ENCODE measurements at regions not wholly inside any gene's neighbourhood (a gene's known extent, or its start where the extent isn't known, plus 50 kb on each side); places are given as distances from the start of the nearest gene placed in this dataset.

DNA sequence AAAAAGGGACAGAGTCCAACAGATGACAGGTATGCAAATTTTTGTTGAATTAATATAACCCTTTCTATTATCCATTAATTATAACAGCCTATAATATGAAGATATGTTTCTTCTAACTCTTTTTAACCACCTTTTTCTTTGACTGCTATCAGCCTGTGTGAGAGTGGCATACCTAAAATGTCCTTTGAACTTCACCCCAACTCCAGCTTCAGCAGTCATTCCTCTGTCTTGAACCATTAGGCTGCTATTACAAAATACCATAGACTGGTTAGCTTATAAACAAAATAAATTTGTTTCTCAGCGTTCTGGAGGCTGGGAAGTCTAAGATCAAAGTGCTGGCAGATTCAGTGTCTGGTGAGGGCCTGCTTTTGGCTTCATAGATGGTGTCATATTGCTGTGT, 564.6 kb upstream of the FAT3 start:
- DNase-seq (ENCODE audit: low read depth, low spot score), result no peak

DNA sequence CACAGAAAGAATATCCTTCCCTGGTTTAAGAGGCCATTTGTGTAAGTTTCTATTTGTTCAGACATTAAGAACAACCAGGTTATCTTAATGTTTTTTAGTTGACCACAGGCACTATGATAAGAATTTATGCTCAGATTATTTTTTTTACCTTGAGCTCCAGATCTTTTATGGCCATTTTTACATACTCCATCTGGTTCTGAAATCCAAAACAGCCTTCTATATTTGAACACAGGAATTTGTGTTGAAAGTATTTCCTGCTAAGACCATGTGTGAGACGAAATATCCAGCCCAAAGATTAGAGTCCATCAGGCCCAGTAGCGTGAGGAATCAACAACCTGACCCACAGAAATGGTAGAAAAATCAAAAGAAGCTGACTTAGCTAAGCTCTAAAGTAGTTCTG, 569.9 kb upstream of the FAT3 start:
- DNase-seq (ENCODE audit: low read depth, low spot score), result no peak

DNA sequence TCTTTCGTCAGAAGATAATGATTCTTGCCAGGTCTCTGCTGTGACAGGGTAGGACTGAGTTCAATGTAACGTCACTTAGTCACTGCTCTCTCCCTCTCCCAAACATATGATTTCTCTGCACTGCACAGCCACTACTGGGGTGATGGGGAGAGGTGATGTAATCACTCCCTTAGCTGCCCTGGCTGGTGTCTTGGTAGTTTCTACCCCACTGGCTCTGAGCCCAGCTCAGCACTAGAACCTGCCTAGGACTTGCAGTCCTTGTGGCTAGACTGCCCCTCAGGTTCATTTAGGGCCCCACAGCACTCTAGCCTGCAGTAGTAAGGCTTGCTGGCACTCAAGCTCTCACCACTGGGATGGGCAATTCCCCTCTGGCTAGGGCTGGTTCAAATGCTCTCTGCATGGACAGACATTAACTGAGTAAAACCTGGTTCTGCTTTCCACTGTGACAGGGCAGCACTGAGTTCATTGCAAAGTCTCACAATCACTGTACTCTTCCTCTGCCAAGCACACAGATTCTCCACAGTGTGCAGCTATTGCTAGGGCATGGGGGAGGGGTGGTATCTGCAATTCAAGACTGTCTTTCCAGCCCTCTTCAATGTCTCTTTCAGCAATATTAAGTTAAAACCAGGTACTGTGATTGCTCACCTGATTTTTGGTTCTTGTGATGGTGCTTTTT, 571.4 kb upstream of the FAT3 start:
- no peak for DNase-seq (ENCODE audit: low read depth, low spot score)

DNA sequence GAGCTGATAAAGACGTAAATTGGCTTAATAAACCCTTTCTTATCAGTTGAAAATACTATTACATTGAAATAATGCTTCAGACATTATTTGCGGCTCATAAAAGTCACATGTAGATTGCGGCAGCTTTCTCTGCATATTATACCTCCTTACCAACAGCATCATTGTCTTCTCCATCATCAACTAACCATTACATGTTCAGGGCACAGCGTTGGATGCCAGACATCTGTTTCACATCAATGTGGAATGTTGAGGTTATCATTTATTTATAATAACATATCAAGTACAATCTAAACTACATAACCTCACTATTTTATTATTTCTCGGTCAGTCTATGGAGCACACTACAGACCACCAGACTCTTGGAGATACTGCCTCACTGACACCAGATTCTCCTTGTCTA, 573.8 kb upstream of the FAT3 start:
- DNase-seq (ENCODE audit: low read depth, low spot score), result no peak

DNA sequence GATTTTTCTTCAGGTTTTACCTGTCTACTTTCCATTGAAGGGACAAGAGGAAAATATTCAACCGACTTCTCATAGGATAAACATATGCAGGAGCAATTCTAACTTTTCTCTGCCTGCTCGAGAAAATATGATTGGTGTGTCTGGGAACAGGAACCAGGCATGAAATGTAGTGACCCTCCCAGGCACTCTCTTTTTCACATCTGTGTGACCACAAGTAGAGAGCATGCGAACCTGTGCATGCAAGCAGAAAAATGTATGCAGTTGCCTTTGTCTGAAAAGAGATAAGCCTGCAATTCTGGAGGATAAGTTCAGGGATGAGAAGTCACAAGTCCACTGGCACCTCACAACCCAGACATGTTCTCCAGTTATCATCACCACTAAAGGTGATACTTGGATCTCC, 583.5 kb upstream of the FAT3 start:
- DNase-seq (ENCODE audit: low read depth, low spot score), result no peak

DNA sequence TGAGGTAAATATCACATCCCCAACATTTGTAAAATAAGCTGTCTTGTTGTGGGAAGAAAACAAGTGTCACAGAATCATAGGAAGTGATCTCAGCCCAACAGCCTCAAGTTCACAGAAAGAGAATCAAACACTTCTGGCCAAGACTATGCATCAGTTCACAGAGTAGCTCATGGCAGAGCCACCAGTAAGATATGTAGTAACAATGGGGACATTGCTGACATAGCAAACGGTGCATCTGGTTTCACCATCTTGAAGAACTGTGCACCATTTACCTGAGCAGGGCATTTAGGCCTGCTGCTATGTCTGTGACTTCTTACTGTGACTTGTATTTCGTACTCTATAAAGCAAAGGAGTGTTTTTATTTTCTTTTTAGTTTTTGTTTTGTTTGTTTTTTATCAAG, 585.3 kb upstream of the FAT3 start:
- no peak for DNase-seq (ENCODE audit: low read depth, low spot score)

DNA sequence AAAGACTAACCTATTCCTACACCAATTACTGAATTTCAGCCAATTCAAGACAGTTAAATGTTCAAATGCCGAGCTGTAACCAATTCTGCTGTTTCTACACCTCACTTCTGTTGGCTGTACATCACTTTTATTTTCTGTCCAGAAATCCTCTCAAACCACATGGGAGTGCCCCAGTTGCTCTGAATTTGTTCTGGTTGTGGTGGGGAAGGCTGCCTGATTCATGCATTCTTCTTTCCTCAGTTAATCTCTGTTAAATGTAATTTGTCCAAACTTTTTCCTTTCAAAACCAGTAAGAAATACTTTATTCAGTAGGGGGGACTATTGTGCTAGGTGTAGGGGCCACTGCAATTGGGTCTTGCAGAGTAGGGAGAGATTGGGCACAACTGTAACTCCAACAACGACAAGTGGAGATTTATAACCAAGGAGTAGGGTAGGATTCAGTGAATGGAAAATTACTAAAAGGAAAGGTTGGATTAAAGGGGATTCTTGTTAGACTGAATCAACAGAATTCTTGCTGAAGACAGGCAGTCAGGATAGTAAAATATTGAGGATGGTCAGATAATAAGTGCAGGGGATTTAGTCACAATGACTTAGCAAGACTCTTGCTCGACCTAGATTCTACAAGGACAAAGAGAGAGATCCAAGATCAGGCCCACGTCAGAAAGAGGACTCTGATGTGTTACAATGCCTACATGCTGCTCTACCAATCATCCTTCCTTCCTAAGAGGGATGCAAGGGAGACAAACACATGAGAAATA, 593.5 kb upstream of the FAT3 start:
- no peak for DNase-seq (ENCODE audit: low read depth, low spot score)

DNA sequence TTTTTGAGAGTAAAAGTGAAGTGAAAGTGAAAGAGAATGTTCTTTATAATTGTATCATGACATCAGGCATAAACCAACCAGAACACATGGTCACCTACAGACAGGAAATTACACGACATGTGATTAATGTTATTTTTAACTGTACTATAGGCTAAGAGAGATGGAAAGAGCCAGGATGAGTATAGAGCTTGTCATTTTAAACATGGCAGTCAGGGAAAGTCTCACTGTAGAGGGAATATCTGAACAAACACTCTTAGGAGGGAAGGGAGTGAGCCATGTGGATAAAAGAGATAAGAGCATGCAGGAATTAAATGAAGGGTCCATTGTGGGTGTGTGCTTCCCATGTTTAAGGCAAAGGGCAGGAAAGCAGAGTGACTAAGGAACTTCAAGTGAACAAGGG, 599.1 kb upstream of the FAT3 start:
- no peak for DNase-seq (ENCODE audit: low read depth, low spot score)

DNA sequence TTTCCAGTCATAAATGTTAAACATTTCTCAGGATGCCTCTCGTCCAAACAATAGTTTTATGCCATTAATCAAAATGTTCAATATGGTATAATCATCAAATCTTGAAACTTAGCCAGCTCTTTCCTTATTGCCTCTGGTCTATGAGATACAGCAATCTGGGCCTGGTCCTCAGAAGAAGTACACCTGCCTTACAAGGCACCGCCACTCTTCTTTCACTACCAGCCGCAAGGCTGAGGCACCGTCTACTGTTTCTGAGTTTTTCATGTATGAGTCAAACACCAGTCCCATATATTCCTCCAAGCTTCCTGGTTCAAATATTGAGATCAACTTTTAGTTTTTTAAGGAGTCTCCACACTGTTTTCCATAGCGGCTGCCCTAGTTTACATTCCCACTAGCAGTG, 600.6 kb upstream of the FAT3 start:
- no peak for DNase-seq (ENCODE audit: low read depth, low spot score)

DNA sequence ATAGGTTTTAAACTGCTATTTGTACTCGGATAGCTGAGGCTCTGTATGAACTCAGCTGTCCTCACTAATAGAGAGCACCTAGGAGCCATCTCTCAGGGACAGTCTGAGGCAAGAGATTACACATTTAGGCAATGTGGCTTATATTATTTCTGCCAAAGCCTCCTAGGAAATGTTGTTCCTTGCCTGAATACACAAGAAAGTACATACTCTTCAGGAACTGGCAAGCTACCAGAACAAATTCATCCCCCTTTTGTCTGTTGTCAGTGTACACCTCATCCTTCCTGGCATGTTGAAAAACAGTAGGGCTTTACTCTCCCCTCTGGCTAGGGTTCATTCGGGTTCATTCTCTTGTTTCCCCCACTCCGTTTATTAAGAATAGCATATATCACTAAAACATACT, 615.9 kb upstream of the FAT3 start:
- peak; percentile 1 for DNase-seq (ENCODE audit: low read depth, low spot score)

DNA sequence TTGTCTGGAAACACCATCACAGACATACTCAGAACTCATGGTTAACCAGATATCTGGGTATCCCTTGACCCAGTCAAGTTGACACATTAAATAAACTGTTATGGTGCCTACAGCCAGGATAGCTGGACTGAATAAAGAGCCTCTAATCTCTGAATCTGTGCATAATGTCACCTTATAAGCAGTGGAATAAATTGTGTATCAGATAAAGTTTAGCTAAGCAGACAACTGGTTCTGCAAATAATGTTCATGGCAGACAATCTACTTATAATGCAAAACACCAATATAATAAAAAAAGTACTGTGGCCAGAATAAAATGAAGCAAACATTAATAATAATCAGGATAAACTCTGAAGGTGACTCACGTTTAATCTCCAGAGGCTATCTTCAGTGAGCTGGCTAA, 628.5 kb upstream of the FAT3 start:
- DNase-seq (ENCODE audit: low read depth, low spot score), result no peak

DNA sequence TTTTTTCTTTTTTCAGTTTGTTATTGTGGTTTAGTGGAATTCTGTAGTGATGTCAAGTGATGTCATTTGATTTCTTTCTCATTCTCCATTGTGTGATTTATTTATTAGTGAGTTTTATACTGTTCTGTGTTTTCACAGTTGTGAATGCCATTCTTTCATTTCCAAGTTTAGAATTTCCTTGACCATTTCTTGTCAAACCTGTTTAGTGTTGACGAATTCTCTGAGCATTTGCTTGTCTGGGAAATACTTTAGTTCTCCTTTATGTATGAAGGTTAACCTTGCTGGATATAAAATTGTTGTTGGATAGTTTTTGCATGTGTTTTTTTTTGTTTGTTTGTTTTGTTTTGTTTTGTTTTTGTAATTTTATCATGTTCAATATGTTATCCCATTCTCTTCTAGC, 633.6 kb upstream of the FAT3 start:
- DNase-seq (ENCODE audit: low read depth, low spot score), result no peak

DNA sequence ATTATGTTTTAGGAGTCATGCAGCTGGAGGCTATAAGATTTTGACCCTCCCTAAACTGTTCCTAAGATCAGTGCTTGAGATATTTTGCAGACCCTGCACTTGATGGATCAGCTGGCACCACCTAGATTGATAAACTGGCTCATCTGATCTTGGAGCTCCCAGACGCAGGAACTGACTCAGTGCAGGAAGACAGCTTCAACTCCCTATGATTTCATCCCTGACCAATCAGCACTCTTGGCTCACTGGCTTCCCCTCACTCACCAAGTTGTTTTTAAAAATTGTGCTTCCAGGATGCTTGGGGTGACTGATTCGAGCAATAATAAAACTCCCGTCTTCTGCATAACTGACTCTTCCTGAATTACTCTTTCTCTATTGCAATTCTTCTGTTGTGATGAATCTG, 637.5 kb upstream of the FAT3 start:
- no peak for DNase-seq (ENCODE audit: low read depth, low spot score)

DNA sequence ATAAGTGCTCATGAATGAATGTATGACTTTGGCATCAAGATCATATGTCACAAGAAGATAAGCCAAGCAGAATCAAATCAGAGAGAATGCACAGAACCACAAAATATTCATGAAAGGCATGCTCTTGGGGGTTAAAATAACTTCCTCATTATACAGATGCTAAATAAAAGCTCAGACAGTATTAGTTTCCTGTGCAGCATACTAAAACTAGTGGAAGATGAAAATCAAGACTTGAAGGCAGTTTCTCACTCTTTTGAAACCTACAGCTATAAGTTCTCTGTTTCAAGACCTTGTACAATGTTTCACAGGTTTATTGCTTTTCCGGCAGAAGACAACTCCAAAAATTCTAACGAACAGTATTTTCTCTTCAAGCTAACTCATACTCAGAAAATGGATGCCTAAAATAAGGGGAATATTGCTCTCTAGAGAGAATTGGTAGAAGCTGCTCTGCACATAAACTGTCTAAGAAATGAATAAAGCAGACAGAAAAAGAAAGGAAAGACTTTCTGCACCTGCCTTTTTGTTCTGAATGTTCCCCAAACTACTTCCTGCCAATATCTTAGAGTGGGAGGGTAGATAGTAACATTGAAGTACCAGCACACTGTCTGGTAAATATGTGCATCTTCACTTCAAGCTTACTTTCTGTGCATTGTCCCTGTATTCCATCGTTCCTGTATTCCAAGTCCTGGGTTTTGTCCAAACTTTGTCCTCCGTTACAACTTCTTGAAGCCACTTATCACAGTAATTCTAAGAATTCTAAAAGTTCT, 639.4 kb upstream of the FAT3 start:
- DNase-seq (ENCODE audit: low read depth, low spot score), result no peak

DNA sequence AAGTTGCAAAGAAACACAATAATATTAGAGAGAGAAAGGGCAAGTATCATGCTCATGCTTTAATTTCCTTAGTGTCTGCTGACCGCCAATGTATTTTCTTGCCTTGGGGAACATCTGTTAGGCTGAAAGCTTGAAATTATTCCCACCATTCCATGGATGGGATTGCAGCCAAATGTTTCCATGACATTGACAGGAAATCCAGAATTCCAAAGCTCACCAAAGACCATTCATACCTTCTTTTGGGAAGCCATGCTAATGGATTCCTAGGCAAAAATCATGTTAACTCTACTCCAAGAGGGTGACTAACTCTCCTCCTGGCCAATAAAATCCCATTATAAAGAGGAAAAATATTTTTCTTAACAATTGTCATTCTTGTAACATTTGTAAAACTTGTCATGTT, 661.4 kb upstream of the FAT3 start:
- no peak for DNase-seq (ENCODE audit: low read depth, low spot score)

DNA sequence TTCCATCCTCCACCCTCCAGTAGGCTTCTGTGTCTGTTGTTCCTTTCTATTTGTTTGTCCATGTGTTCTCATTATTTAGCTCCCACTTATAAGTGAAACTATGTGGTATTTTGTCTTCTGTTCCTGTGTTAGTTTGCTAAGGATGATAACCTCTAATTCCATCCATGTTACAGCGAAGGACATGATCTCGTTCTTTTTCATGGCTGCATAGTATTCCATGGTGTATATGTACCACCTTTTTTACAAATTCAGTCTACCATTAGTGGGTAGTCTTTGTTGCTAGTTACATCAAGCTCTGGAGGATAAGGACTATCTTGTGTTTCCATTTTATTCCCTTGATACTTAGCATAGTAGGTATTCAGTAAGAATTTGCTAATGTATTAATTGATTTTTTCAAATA, 664.2 kb upstream of the FAT3 start:
- no peak for DNase-seq (ENCODE audit: low read depth, low spot score)

DNA sequence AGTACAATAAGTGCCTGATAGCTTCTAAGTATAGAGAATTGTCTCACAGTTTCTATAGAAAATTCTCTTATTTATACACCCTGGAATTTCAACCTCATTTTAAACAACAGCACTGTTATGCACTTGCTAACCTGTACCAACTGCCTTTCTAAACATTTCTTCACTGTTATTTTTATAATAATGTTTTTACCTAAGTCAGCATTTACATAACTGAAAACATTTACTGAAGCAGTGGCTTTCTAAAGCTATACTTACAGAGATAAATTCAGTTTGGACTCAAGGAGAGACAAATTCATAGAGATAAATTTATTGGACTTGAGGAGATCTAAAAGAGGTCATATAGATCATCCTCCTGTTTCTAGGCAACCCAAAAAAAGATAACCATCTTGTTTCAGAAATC, 686.6 kb upstream of the FAT3 start:
- no peak for DNase-seq (ENCODE audit: low read depth, low spot score)

DNA sequence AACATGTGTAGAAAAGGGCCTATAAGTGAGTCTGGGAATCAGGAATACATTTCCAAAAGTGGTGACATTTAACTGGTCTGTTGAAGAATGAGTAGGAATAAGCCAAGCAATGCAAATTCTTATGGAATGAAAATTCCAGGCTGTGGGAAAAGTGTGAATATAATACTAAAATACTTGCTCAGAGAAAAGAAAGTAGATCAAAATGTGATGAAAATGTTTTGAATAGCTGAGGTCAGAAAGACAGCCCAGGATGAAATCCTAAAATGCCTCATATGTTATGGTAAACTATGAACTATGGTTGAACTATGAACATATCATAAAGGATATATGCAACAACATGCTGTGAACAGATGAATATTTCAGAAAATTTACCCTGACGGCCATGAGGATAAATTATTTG, 688.3 kb upstream of the FAT3 start:
- no peak for DNase-seq (ENCODE audit: low read depth, low spot score)

DNA sequence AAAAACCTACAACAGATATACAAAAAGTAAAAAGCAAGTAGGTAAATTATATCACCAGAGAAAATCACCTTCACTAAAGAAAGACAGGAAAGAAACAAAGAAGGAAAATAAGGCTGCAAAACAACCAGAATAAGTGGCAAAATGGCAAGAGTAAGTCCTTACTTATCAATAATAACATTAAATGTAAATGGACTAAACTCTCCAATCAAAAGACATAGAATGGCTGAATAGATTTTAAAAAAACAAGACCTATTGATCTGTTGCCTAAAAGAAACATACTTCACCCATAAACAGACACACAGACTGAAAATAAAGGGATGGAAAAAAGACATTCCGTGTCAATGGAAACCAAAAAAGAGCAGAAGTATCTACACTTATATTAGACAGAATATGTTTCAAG, 695.7 kb upstream of the FAT3 start:
- no peak for DNase-seq (ENCODE audit: low read depth, low spot score)

DNA sequence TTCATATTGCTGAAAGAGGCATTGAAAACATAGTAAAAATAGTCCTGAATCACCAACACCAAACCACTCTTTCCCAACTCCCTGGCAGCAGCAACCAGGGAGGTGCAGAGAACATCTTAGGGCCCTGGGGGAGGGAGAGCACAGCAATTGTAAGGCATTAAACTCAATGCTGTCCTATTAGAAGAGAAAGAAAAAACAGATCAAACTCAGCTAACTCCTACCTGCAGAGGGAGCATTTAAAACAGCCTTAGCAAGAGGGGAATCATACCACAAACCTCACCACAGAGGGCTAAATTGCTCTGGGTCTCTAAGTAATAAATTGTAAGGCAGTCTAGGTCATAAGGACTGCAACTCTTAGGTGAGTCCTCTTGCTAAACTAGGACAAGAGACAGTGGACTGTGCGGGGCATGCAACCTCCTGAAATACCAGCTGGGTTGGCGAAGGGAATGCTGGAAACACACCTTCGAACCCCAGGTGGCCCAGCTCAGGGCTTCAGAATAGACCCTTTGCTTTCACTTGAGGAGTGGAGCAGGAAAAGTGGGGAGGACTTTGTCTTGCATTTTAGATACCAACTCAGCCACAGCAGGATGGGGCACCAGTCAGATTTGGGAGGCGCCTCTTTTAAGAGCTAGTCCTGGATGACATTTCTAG, 697.1 kb upstream of the FAT3 start:
- no peak for DNase-seq (ENCODE audit: low read depth, low spot score)

DNA sequence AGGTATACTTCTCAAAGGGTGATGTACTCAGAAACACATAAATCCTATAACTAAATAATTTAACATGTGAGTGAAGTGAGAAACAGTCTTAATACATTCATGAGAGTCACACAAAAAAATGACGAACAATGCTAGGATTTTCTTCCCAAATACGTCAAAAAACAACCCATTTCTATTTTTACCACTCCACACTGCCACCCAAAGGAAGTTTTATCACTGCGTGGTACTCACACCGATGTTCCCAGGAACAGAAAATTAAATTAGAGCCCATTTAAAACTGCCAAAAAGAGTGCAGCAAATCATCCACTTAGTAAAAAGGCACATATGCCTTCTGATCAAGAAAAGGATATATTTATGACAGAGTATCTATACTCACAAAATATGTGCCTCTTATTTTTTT, 710.9 kb upstream of the FAT3 start:
- DNase-seq (ENCODE audit: low read depth, low spot score), result no peak

DNA sequence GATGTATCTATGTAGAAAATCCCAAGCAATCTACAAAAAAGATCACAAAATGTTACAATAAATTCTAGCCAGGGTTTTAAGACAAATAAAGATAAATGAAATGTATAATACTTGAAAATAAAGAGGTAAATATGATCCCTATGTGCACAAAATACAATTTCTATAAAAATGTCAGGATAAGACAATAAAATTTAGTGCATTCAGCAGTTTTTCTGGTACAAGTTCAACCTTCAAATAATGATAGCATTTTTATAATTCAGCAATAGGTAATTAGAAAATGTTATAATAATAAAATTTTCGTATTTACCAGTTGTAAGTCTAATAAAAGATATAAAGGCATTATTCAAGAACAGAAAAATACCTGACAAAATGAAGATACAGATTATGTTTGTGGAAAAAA, 726.8 kb upstream of the FAT3 start:
- DNase-seq (ENCODE audit: low read depth, low spot score), result no peak

Measured in smooth muscle cell of the brain vasculature (primary cell).